G401.6 (cell line): ENCODE measurements at regions not wholly inside any gene's neighbourhood (a gene's known extent, or its start where the extent isn't known, plus 50 kb on each side); places are given as distances from the start of the nearest gene placed in this dataset.
"Not testable (repeated sequence)": the region's sequence is repeated elsewhere in the genome, so short reads cannot be mapped to it uniquely, and the experiment has no call there.

Source experiments
- FAIRE-seq: peaks from 2 replicates; lab custom pipeline; 2012; peaks lifted over from hg19 to GRCh38; lab: Jason Lieb, UNC

DNA sequence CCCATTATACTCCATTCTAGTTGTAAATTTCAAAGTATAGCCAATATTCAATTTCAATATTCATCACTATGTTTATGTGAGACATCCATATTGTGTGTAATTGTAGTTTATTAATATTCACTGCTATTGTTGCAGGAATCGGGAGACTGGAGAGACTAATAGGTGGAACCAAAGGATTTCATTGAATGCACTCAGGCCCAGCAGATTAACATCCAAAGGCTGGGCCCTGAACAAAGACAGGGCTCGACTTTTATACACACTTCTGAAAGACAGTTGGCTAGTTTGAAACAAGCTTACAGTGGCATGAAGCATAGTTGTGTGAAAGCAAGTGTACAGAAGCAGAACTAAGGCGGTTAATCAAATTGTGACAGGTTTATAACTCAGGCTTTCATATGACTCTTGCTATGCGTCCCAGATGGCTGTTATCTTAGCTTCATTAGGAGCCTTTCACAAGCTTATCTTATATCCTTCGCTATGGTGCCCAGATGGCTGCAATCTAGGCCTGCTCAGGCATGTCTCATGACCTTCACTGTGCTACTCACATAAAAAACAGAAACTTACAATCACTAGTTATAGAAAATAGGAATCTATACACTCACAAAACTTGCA lies 1038.8 kb upstream of the EPHA6 start:
- no peak for FAIRE-seq

DNA sequence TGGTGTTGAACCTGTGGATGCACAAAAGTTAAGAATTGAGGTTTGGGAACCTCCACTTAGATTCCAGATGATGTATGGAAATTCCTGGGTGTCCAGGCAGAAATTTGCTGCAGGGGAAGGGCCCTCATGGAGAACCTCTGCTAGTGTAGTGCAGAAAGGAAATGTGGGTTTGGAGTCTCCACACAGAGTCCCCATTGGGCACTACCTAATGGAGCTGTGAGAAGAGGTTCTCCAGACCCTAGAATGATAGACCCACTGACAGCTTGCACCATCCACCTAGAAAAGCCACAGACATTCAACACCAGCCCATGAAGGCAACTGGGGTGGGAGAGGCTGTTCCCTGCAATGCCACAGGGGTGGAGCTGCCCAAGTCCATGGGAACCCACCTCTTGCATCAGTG lies 1032.8 kb upstream of the EPHA6 start:
- FAIRE-seq, result no peak

DNA sequence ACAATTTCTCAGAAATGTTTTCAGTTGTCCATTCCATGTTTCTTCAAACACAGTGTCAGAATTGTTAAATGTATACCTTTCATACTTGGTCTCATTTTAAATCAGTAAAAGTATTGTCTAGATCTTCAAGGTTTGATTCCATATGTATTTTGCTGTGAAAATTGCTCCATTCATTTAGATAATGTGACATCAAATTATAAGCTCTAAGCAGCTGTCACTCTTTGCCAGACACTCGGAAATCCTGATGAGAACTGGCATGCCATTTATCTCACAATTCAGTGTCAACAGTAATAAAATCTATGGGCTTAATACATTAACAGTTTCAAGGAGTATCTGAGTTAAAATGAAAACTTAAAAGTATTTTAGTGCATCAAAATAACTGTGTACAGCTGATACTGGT lies 1025.3 kb upstream of the EPHA6 start:
- FAIRE-seq, result no peak

DNA sequence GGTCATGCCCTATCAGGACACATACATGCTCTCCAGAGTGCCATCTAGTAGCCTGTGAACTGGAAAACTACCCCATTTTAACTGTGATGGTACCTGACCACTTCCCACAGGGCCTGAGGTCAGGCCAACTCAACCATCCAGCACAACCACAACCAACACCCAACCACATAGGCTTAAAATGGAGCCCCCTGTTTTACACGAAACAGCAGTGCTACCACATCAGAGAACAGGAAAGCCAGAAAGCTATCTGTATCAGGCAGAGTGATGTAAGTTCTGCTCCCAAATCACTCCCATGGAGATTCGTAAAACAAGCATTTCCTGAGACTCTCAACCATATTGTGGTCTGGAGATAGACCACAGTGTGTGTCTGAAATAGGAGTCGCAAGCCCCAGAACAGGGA lies 1017.3 kb upstream of the EPHA6 start:
- no peak for FAIRE-seq

DNA sequence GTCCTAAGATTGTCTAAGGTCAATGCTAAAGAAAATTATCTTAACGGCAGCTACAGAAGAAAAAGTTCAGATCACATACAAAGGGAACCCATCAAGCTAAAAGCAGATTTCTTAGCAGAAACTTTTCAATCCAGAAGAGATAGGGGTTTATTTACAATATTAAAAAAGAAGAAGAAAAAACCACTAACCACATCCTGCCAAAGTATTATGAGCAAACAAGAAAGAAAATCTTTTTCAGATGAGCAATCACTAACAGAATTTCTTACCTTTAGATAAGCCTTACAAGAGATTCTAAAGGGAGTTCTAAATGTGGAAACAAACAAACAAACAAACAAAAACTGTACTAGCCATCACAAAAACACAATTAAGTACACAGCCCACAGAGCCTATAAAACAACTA lies 1015.8 kb upstream of the EPHA6 start:
- no peak for FAIRE-seq

DNA sequence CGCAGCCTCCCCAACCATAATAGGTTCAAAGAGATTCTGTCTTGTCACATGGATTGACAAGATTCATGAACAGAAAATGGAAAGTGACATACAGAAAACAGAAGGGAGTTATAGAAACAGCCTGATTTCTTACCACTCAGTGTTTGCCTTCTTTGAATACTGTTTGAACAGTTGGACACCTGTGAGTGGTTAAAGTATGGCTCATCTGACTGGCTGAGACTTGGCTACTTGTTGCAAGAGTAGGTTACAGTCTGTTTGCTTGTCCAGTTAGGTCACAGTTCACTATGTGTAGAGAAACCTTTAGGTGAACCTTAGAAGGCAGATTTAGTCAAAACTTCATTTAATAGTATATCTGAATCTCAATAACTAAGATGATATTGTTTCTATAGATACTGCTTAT lies 1003.9 kb upstream of the EPHA6 start:
- no peak for FAIRE-seq

DNA sequence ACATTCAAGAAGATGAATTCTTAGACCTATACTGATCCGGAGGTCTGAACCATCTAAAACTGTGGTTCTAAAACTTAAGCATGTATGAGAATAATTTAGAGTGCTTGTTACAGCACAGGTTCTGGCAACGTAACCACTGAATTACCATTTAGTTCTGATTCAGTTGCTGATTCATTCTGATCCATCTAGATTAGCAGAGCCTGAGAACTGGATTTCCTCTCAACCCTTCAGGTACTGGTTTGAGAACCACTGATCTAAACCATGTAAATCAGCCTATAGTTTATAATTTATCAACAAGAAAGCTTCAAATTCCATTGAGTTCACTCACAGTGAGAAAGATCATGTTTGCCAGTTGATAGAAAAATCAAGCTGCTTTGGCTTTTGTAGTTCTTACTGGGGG lies 1001.1 kb upstream of the EPHA6 start:
- no peak for FAIRE-seq

DNA sequence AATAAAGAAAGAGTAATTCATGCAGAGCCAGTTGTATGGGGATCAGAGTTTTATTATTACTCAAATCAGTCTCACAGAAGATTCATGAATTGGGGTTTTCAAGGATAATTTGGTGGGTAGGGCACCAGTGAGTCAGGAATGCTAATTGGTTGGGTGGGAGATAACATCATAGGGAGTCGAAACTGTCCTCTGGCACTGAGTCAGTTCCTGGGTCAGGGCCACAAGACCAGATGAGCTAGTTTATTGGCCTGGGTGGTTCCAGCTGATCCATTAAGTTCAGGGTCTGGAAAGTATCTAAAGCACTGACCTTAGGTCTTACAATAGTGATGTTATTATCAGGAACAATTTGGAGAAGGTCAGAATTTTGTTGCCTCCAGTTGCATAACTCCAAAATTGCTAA lies 998.6 kb upstream of the EPHA6 start:
- FAIRE-seq, result no peak

DNA sequence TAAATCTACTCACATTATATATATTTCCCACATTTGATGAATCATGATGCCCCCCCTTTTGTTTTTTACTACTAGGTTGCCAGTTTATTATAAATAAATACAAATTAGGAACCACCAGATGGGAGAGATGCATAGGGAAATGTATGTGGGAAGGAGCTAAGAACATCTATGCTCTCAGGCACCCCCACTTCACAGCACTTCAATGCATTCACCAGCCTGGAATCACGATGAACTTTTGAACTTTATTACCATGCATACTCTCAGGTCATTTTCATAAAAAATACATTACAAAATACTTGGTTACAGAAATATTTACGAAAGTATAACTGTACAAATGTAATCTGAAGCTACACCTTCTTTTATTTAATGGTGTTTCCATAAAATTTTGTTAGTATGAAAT lies 988.0 kb upstream of the EPHA6 start:
- FAIRE-seq, result no peak

DNA sequence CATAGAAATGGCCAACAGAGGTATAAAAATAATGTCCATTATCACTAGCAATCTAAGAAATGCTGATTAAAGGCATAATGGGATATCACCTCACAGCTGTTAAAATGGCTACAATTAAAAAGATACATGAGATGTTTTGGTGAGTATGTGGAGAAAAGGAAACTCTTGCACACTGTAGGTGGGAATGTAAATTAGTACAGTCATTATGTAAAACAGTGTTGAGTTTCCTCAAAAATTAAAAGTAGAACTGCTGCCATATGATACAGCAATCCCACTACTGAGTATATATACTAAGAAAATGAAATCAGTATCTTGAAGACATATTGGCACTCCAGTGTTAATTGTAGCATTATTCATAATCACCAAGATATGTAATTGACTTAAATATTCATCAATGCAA lies 982.2 kb upstream of the EPHA6 start:
- FAIRE-seq, result no peak

DNA sequence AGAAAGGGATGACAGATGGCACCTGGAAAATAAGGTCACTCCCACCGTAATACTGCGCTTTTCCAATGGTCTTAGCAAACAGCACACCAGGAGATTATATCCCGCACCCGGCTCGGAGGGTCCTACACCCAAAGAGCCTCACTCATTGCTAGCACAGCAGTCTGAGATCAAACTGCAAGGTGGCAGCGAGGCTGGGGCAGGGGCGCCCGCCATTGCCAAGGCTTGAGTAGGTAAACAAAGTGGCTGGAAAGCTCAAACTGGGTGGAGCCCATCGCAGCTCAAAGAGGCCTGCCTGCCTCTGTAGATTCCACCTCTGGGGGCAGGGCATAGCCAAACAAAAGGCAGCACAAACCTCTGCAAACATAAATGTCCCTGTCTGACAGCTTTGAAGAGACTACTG lies 953.8 kb upstream of the EPHA6 start:
- not testable (repeated sequence) for FAIRE-seq

DNA sequence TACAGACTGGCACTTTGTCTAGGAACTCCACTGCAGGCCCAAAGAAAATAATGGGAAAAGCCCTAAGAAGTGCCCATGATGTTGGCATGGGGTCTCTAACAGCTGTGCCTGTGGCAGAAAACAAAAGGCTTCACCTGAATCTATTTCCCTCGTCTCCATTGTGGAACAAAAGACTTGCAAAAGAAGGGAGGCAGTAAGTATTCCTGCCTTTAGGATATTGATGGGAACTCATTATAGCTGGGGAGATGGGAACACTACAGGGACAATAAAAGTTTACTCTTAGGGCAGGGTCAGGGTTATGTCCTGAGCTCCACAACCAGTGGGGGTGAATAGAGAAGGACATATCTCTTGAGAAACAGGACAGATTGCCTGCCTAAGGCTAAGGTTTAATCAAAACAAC lies 930.6 kb upstream of the EPHA6 start:
- no peak for FAIRE-seq

DNA sequence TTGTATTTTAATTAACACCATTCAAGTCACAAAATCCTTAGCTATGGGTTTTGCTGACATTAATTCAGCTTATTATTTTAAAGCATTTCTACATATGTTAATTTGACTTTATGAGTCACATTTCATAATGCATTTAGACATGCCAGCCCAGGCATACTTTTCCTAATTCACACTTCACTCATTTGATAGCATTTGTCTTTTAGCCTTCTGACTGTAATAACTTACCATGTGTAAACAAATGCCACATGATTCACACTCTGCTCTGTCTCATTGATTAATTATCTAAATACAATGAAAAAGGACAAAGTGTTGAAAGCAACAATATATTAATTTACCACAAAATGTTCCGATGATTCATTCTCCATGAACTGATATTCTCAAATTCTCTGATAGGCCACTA lies 927.8 kb upstream of the EPHA6 start:
- FAIRE-seq, result no peak

DNA sequence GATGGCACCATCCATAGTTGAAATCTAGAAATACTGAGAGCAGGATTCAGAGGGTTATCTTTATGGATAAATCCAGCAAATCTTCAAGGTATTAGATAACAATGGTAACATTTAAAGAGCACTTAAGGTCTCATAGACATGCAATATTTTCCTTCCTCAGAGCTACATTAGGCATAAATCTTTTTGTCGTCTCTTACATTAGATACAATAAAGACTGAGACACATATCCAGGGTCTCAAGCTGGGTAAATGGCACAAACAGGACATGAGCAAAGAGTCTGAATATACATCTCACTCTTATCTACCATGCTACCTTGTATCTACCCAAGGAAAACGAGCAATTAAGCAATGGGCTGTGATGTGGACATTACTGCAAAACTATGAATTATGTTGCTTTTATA lies 927.3 kb upstream of the EPHA6 start:
- no peak for FAIRE-seq

DNA sequence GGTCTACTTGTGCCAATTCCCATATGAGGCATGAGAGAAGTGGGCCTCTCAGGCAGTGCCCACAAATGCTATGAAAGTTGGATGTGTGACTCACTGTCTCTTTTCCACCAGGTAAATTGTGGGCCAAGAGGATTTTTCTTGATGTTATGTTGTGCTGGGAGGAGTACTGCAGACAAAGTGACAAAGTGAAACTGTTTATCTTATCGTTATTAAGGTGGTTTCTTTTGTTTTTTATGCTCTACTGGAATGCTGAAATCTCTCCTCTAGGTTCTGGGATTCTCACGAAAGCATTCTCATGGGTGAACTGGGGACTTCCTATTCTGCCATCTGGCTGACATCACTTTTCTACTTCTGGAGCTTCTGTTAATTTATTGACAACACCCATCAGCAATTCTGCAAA lies 919.6 kb upstream of the EPHA6 start:
- FAIRE-seq, result no peak

DNA sequence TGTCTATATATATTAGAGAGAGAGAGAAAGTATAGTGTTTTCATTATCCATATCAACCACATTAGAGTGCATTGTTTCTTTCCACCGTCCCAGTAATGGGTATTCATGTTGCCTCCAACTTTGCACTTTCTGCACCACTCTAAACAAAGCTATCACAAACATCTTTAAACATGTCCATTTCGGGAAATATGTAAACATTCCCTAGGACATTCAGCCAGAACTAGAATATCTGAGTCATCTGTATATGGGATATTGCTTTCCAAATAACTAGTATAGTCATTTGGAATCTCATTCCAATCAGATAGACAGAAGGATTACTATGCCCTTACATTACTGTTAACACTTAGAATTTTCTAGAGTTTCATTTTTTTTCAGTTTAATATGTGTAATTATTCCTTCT lies 914.9 kb upstream of the EPHA6 start:
- no peak for FAIRE-seq

DNA sequence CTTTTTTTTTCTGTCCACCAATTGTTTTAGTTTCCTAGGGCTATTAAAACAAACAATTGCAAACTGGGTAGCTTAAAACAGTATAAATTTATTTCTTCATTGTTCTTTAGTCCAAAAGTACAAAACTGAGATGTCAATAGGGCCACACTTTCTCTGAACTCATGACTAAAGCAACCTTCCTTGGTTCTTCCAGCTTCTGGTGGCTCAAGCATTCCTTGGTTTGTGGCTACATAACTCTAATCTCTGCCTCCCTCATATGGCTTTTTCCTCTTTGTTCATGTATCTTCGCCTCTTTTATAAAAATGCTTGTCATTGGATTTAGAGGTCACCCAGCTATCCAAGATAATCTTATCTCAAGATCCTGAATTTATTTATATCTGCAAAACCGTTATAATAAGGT lies 914.5 kb upstream of the EPHA6 start:
- FAIRE-seq, result no peak

DNA sequence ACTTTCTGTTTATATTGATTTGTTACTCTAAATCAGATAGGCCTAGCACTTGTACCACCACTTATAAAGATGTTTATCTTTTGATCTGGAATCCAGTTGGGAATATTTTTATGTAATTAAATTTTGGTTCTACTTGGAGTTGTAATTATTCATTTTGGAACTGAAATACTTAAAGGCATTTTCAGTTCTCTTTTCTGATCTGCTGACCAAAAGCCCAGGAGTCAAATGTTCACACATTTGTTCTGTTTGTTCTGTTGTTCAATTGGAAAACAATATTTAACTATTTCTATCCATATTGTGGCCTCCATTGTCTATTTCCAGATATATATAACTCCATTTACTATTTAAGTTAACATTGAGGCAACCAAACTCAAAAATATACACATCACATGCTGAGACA lies 912.4 kb upstream of the EPHA6 start:
- no peak for FAIRE-seq

DNA sequence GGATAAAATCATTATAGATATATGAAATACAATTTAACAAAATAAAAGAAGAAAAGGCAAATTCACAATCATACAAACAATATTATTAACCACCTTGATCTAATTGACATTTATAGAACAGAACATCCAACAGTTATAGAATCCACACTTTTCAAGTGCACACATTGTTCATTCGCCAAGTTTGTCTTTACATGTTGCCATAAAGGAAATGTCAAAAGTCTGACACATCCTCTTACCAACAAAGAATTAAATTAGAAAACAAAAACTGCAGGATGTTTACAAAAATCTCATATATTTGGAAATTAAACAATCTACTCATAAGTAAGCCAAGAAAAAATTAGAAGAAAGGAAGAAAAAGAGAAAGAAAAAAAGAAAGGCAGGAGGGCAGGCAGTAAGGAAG lies 909.2 kb upstream of the EPHA6 start:
- FAIRE-seq, result peak; percentile 23

DNA sequence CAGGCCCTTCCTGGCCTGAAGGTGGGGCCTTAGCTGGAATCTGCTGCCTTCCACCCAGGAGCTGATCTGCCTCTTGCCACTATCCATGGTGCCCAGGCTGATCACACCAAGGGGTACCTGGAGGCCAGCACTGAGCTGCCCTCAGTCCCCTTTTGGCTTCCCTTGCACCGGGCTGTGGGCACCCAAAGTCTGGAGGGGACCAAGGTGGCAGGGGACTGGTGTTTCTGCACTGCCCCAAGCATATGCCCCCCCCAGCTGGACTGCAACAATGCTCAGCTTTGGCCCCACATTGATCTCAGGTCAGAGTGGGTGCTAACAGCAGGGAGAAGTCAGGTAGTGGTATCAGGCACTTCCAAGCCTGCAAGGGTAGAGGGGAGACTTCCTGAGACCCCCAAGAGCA lies 902.6 kb upstream of the EPHA6 start:
- FAIRE-seq, result no peak

DNA sequence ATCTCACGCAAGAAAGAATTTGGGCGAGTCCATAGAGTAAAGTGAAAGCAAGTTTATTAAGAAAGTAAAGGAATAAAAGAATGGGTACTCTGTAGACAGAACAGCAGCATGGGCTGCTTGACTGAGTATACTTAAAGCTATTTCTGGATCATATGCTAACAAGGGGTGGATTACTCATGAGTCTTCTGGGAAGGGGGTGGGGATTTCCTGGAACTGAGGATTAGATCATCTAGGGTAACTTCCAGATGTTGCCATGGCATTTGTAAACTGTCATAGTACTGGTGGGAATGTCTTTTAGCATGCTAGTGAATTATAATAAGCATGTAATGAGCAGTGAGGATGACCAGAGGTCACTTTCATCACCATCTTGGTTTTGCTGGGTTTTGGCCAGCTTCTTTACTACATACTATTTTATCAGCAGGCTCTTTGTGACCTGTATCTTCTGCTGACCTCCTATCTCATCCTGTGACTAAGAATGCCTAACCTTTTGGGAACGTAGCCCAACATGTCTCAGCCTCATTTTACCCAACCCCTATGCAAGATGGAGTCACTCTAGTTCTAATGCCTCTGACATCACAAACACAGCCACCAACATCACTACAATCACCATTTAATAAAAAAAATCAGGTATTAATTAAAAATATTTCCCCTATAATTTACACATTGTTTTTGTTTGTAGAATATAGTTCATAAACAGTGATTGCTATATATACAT lies 890.7 kb upstream of the EPHA6 start:
- no peak for FAIRE-seq

DNA sequence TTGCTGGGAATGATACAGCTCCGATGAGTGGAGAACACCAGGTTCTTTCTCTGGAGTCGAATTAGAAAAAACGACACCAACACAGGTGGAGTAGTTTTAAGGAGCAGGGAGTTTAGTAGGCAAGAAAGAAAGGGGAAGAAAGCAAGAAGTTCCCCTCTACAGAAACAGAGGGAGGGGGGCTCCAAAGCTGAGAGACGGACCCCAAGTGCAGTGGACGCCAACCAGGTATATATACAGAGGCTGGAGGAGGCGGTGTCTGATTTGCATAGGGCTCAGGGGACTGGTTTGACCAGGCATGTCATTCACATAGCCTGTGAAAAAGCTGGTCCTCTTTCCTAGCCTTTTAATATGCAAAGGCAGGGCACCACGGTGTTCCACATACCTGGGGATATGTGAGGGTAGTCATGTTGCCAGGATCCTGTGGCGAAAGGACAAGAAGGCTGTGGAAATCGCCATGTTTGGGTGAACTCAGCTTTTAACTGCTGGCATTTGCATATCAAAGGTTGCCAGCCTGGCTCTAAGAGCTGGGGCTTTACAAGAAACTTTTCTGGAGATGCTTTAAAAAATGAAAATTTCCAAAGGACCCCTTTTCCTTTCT lies 887.4 kb upstream of the EPHA6 start:
- FAIRE-seq, result no peak

DNA sequence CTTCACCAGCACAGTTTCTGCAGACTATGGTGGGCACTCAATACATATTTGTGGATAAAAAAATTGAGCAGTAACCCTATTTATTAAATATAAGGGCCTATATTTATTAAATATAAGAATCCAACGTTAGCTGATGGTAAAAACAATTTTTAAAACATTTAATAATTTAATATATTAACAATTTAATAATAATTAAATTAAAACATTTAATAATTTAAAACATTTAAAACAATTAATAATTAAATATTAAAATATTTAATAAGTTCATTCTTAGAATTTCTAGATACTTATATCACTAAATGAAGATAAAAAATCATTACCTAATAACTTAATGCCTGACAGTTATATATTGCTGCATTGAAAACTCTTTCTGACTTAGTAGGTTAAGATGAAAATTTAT lies 880.2 kb upstream of the EPHA6 start:
- FAIRE-seq, result peak; percentile 93

DNA sequence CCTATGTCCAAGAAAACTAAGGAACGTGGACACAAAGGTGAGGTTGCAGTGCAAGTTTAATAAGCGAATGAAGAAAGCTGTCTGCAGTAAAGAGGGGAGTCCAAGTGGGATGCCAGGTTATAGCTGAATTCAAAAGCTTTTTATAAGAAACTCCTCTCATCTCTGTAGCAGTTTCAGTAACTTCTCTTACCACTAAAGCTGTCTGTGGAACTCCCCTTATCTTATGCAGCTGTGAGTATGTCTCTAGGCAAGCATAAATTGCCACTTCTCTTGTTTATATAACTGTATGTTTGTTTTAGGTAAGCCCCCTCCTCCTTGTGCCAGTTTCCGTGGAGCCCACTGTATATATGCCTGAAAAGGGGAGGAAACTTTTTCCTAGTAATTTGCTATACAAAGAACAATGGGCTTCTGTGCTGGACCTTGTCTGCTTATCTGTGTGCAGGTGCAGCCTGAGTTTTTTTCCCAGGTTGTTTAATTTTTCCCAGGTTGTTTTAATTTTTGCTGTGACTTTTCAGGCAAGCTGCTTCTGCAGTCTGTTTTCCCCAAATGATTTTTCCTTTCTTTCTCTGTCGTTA lies 875.1 kb upstream of the EPHA6 start:
- FAIRE-seq, result no peak
